Suprapubic skin (tissue), 4 donors: ENCODE measurements at regions not wholly inside any gene's neighbourhood (a gene's known extent, or its start where the extent isn't known, plus 50 kb on each side); places are given as distances from the start of the nearest gene placed in this dataset.

Experiments used
- DNase-seq, 2 donors: peaks; one replicate each; pipeline ENCODE4 v3.0.0-alpha.2; 2019; ENCODE audit warnings: low spot score in 2 of 2
- H3K27ac ChIP-seq: fragments of 200-600 bp; sonication (generic); one replicate; pipeline ENCODE4 v1.5.1; 2019
- H3K27me3 ChIP-seq: fragments of 200-600 bp; sonication (generic); one replicate; pipeline ENCODE4 v1.5.1; 2019
- H3K36me3 ChIP-seq: fragments of 200-600 bp; sonication (generic); one replicate; pipeline ENCODE4 v1.5.1; 2019
- H3K4me1 ChIP-seq: fragments of 200-600 bp; sonication (generic); one replicate; pipeline ENCODE4 v1.5.1; 2019
- H3K4me3 ChIP-seq: fragments of 200-600 bp; sonication (generic); one replicate; pipeline ENCODE4 v1.5.1; 2019; ENCODE audit warnings: mild to moderate bottlenecking
- H3K9me3 ChIP-seq: fragments of 200-600 bp; sonication (generic); one replicate; pipeline ENCODE4 v1.5.1; 2019
- CTCF ChIP-seq, 2 donors: fragments of 200-600 bp in 1 of 2; fragments of 450-650 bp in 1 of 2; sonication (generic) in 1 of 2; IDR thresholded peaks; one replicate each; pipeline ENCODE4 v1.5.1; 2016 to 2019; ENCODE audit warnings: antibody characterized with exemption in 2 of 2, mild to moderate bottlenecking in 1 of 2, moderate library complexity in 1 of 2
- EP300 ChIP-seq: sonication (generic); formaldehyde crosslinking; IDR thresholded peaks from one replicate; pipeline ENCODE4 v1.6.1; 2017; ENCODE audit warnings: antibody characterized with exemption
- POLR2A ChIP-seq, 2 donors: fragments of 450-650 bp; IDR thresholded peaks; one replicate each; pipeline ENCODE4 v1.6.1; 2017; ENCODE audit warnings: antibody characterized with exemption in 2 of 2, mild to moderate bottlenecking in 2 of 2, moderate library complexity in 2 of 2
- POLR2AphosphoS5 ChIP-seq, 3 donors: sonication (generic); formaldehyde crosslinking; IDR thresholded peaks; one replicate each; pipeline ENCODE4 v1.6.1; 2017; ENCODE audit warnings: antibody characterized with exemption in 3 of 3
- WGBS: methylation state at CpG from one replicate; pipeline ENCODE4 v1.1.5; 2018; 5-methylcytosine and 5-hydroxymethylcytosine counted together

DNA sequence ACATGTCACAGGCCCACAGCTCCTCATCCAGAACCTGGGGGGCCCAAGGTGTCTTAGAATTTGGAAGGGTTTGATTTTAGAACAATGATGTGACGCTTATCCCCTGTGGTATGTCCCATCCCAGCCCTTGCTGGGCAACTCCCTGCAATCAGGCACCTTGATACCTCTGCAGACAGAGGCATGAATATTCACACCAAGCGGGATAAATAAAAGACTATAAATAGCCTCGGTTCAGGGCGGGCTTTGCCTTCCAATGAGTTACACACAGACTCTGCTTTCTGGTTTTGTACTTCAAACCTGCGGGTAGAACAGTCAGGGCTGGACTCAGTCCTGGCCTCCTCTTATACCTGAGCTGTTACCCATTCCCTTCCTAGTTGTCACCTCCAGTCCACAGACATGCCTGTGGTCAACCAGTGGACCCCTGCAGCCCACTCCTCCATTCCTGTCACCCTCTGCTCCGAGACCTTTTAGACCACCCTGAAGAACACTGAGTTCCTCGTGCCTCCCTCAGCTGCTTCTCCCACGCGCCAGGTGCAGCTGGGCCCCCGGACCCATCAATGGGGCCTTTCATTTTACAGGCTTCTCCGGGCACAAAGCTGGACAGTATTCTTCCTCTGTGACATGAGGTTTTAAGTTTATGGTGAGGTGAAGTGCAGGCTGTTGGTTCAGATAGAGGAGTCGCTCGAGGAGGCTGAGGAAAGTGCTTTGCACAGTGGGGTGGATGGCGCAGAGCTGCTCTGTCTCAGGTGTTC lies 120.1 kb upstream of the TNR start:
- no peak for TF ChIP-seq POLR2A (IDR thresholded peaks at IDR 0.05)
- WGBS = 87% methylated on average over 14 of the region's 14 CpGs
- no peaks in the 10 kb centered on the region for H3K9me3 ChIP-seq
- H3K27me3 ChIP-seq = peaks cover 3% of the 10 kb centered on the region
- no peak for DNase-seq
- H3K4me3 ChIP-seq = no peak overlapping the region
- H3K36me3 ChIP-seq = no peaks in the 10 kb centered on the region
- no peaks in the 10 kb centered on the region for H3K4me1 ChIP-seq
- H3K27ac ChIP-seq = no peak overlapping the region

- TF ChIP-seq CTCF (IDR thresholded peaks at IDR 0.05) (no peak), POLR2AphosphoS5 (IDR thresholded peaks at IDR 0.05) (no peak), EP300 (no peak), POLR2A (IDR thresholded peaks at IDR 0.05) (no peak)
- H3K4me3 ChIP-seq = no peak overlapping the region
- H3K27ac ChIP-seq = no peak overlapping the region
- 74% methylated on average over 3 of the region's 3 CpGs for WGBS
- no peaks in the 10 kb centered on the region for H3K36me3 ChIP-seq
- H3K27me3 ChIP-seq = peaks cover 3% of the 10 kb centered on the region
- H3K4me1 ChIP-seq = no peaks in the 10 kb centered on the region
- no peak for DNase-seq
- no peaks in the 10 kb centered on the region for H3K9me3 ChIP-seq
These were observed 119.0 kb upstream of the TNR start for GRCh38 chr1:175862408-175862807.

GRCh38 chr1:175861626-175862367 lies 118.4 kb upstream of the TNR start:
- H3K27ac ChIP-seq = no peak overlapping the region
- TF ChIP-seq POLR2A (IDR thresholded peaks at IDR 0.05) (no peak), CTCF (IDR thresholded peaks at IDR 0.05) (no peak), POLR2AphosphoS5 (IDR thresholded peaks at IDR 0.05) (no peak), EP300 (no peak)
- 80% methylated on average over 8 of the region's 8 CpGs for WGBS
- H3K36me3 ChIP-seq = no peaks in the 10 kb centered on the region
- H3K4me3 ChIP-seq = no peak overlapping the region
- no peaks in the 10 kb centered on the region for H3K4me1 ChIP-seq
- H3K27me3 ChIP-seq = peaks cover 3% of the 10 kb centered on the region
- DNase-seq = no peak
- no peaks in the 10 kb centered on the region for H3K9me3 ChIP-seq

- 30% methylated on average over 6 of the region's 6 CpGs for WGBS
- no peaks in the 10 kb centered on the region for H3K36me3 ChIP-seq
- H3K27ac ChIP-seq = no peak overlapping the region
- H3K27me3 ChIP-seq = peaks cover 7% of the 10 kb centered on the region
- no peak overlapping the region for H3K4me3 ChIP-seq
- H3K4me1 ChIP-seq = no peaks in the 10 kb centered on the region
- TF ChIP-seq POLR2A (IDR thresholded peaks at IDR 0.05) = no peak
- TF ChIP-seq EP300 = no peak
- no peaks in the 10 kb centered on the region for H3K9me3 ChIP-seq
- no peak for DNase-seq
These were observed 114.4 kb upstream of the TNR start for GRCh38 chr1:175857756-175858155.

GRCh38 chr1:175853681-175854080 lies 110.3 kb upstream of the TNR start:
- Histone ChIP-seq H3K27ac (no peak overlapping the region), H3K27me3 (peaks cover 4% of the 10 kb centered on the region), H3K4me3 (no peak overlapping the region), H3K4me1 (no peaks in the 10 kb centered on the region), H3K36me3 (no peaks in the 10 kb centered on the region), H3K9me3 (no peaks in the 10 kb centered on the region)
- TF ChIP-seq POLR2A (IDR thresholded peaks at IDR 0.05) (no peak), EP300 (no peak), CTCF (IDR thresholded peaks at IDR 0.05) (no peak), POLR2AphosphoS5 (IDR thresholded peaks at IDR 0.05) (no peak)
- 87% methylated on average over 4 of the region's 4 CpGs for WGBS
- no peak for DNase-seq

DNA sequence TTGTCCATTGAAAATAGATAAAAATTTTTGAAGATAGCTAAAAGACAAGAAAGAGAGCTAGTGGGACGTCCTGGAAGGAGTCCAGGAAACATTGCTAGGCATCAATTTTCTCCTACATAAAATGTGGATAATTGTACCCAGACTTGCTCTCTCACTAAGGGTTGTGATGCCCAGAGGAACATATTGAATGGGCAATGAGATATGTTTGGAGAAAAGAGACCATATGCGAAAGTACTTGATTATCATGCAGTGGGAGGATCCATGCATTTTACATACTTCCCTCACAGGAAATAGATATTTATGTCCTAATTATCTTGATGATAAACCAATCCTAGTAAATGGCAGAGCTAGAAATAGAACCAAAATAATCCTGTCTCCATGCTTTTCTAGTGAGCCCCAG lies 108.4 kb upstream of the TNR start:
- H3K4me1 ChIP-seq = no peaks in the 10 kb centered on the region
- 65% methylated on average over 2 of the region's 2 CpGs for WGBS
- no peak overlapping the region for H3K4me3 ChIP-seq
- H3K36me3 ChIP-seq = no peaks in the 10 kb centered on the region
- DNase-seq = no peak
- H3K27ac ChIP-seq = no peak overlapping the region
- peaks cover 4% of the 10 kb centered on the region for H3K27me3 ChIP-seq
- TF ChIP-seq CTCF (IDR thresholded peaks at IDR 0.05) (no peak), POLR2A (IDR thresholded peaks at IDR 0.05) (no peak), EP300 (no peak), POLR2AphosphoS5 (IDR thresholded peaks at IDR 0.05) (no peak)
- H3K9me3 ChIP-seq = no peaks in the 10 kb centered on the region
